K562 (cell line): ENCODE measurements at regions not wholly inside any gene's neighbourhood (a gene's known extent, or its start where the extent isn't known, plus 50 kb on each side); places are given as distances from the start of the nearest gene placed in this dataset.

Experiments
- CTCF ChIP-seq, 3 experiments: IDR thresholded peaks in 2 of 3; conservative IDR thresholded peaks in 1 of 3; 2 replicates each; pipeline ENCODE4 v1.5.1; 2011 to 2012; ENCODE audit warnings: low read length in 3 of 3, mild to moderate bottlenecking in 3 of 3, control low read depth in 2 of 3, improper control_type of control experiment in 1 of 3, inconsistent platforms in 1 of 3, low read depth in 1 of 3, mixed read lengths in 1 of 3, moderate library complexity in 1 of 3; ENCODE audit not compliant: insufficient read depth in 2 of 3
- L3MBTL2 ChIP-seq: fragments of 450-650 bp; IDR thresholded peaks from 2 replicates; pipeline ENCODE4 v1.6.1; 2016; ENCODE audit warnings: mild to moderate bottlenecking, moderate library complexity
- MAX ChIP-seq: sonication (generic); formaldehyde crosslinking; IDR thresholded peaks from 2 replicates; pipeline ENCODE4 v1.9.0; 2022; ENCODE audit warnings: mild to moderate bottlenecking, missing genetic modification reagents
- MEF2A ChIP-seq: IDR thresholded peaks from 2 replicates; pipeline ENCODE4 v1.6.1; 2011; ENCODE audit warnings: low read depth, mild to moderate bottlenecking, low read length, moderate library complexity; ENCODE audit not compliant: control insufficient read depth
- NRF1 ChIP-seq, 2 experiments: fragments of 450-650 bp; IDR thresholded peaks in 1 of 2; conservative IDR thresholded peaks in 1 of 2; 2 replicates each; pipeline ENCODE4 v1.6.1; 2014; ENCODE audit warnings: mild to moderate bottlenecking in 2 of 2
- RCOR1 ChIP-seq, 2 experiments: IDR thresholded peaks; 2 replicates each; pipeline ENCODE4 v1.6.1; 2012; ENCODE audit warnings: low read depth in 2 of 2, low read length in 2 of 2, borderline replicate concordance in 1 of 2, improper control_type of control experiment in 1 of 2
- SAP30 ChIP-seq: fragments of 200-600 bp; sonication (generic); IDR thresholded peaks from 2 replicates; pipeline ENCODE4 v1.6.1; 2012; ENCODE audit warnings: borderline replicate concordance, low read depth, mild to moderate bottlenecking, moderate library complexity, low read length, control low read depth, inconsistent platforms; ENCODE audit not compliant: insufficient read depth, poor library complexity, severe bottlenecking
- SMARCC2 ChIP-seq: fragments of 450-650 bp; IDR thresholded peaks from 2 replicates; pipeline ENCODE4 v1.6.1; 2017; ENCODE audit warnings: antibody characterized with exemption, moderate library complexity, mild to moderate bottlenecking, low read depth
- USF2 ChIP-seq: sonication (generic); formaldehyde crosslinking; IDR thresholded peaks from 2 replicates; pipeline ENCODE4 v1.5.0; 2020; ENCODE audit warnings: missing genetic modification reagents

- no peak for TF ChIP-seq L3MBTL2
- TF ChIP-seq CTCF (IDR thresholded peaks at IDR 0.05 in 2 of 3, conservative IDR thresholded peaks at IDR 0.05 in 1 of 3; ENCODE audit: insufficient read depth in 2 of 3, low read depth in 1 of 3, low read length in 3 of 3), result no peak
- no peak for TF ChIP-seq SAP30
- TF ChIP-seq USF2 (CRISPR knock-in tag), result no peak
- no peak for TF ChIP-seq RCOR1 (IDR thresholded peaks at IDR 0.05; ENCODE audit: borderline replicate concordance in 1 of 2, low read depth in 2 of 2, low read length in 2 of 2)
- TF ChIP-seq SMARCC2, result no peak
- no peak for TF ChIP-seq NRF1 (conservative IDR thresholded peaks at IDR 0.05 in 1 of 2, IDR thresholded peaks at IDR 0.05 in 1 of 2)
- no peak for TF ChIP-seq MAX (CRISPR knock-in tag)
- no peak for TF ChIP-seq MEF2A
Measured at GRCh38 chr11:95456714-95457491, 225.9 kb upstream of the SESN3 start.
